Choroid plexus epithelial cell (primary cell): ENCODE measurements at regions not wholly inside any gene's neighbourhood (a gene's known extent, or its start where the extent isn't known, plus 50 kb on each side); places are given as distances from the start of the nearest gene placed in this dataset.
A peak's percentile ranks its signal among the peaks of the same experiment; 100 is the strongest.

ENCODE experiments used
- DNase-seq: peaks from one replicate; pipeline ENCODE4 v3.0.0-alpha.2; 2010; ENCODE audit warnings: low read depth
- H3K4me3 ChIP-seq: 2 replicates; pipeline ENCODE4 v1.5.1; 2011; ENCODE audit warnings: low read depth, mild to moderate bottlenecking, control low read depth, low read length, moderate library complexity
- CTCF ChIP-seq: conservative IDR thresholded peaks from 2 replicates; pipeline ENCODE4 v1.5.1; 2011; ENCODE audit warnings: low read depth, mild to moderate bottlenecking, control low read depth, inconsistent platforms, low read length, moderate library complexity

- no peak for TF ChIP-seq CTCF
- no peak overlapping the region for H3K4me3 ChIP-seq
- no peak for DNase-seq
Observed at GRCh38 chr4:136124251-136124745, 1408.0 kb downstream of the PCDH18 start.

GRCh38 chr4:136121426-136121825 lies 1410.9 kb downstream of the PCDH18 start:
- TF ChIP-seq CTCF: no peak
- no peak overlapping the region for H3K4me3 ChIP-seq
- no peak for DNase-seq

GRCh38 chr4:136113921-136114320 lies 1418.4 kb downstream of the PCDH18 start:
- H3K4me3 ChIP-seq: no peak overlapping the region
- no peak for DNase-seq
- no peak for TF ChIP-seq CTCF

DNA sequence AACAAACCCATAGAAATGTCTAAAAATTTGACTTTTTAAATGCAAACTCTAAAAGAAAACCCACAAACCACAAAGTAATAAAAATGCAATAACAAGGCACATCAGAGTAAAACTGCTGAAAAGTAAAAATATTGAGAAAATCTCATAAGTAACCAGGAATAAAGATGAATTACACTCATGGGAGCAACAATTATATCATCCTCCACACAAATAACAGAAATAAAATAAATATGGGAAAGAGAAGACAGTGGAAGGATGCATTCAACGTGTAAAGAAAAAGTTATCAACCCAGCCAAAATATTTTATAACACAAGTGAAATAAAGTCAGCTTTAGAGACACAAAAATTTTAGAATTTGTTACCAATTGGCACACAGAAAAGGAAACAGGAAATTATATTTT lies 1420.2 kb downstream of the PCDH18 start:
- DNase-seq: no peak
- no peak overlapping the region for H3K4me3 ChIP-seq
- TF ChIP-seq CTCF: no peak

GRCh38 chr4:136106753-136107152 lies 1425.5 kb downstream of the PCDH18 start:
- no peak for DNase-seq
- no peak overlapping the region for H3K4me3 ChIP-seq
- TF ChIP-seq CTCF: no peak

- no peak for TF ChIP-seq CTCF
- peak; percentile 53 for DNase-seq
- H3K4me3 ChIP-seq: no peak overlapping the region
Observed at GRCh38 chr4:136103616-136104015, 1428.7 kb downstream of the PCDH18 start.

- H3K4me3 ChIP-seq: no peak overlapping the region
- no peak for TF ChIP-seq CTCF
- DNase-seq: no peak
Observed at GRCh38 chr4:136097676-136098075, 1434.6 kb downstream of the PCDH18 start.
